IMR-90 (cell line): ENCODE measurements at regions not wholly inside any gene's neighbourhood (a gene's known extent, or its start where the extent isn't known, plus 50 kb on each side); places are given as distances from the start of the nearest gene placed in this dataset.

Source experiments
- ATAC-seq: fragments of 200-7000 bp; cut with Tn5 transposase; 2 replicates; pipeline ENCODE4 v1.9.1; 2020; ENCODE audit warnings: low read depth, mild to moderate bottlenecking, moderate library complexity
- BruUV-seq: library from RNA; stranded (reverse); fragments of 400-500 nt; replicated peaks from 2 replicates; lab custom pipeline; 2021; lab: Mats Ljungman, UMichigan
- CTCF ChIA-PET: fragments of 300-600 bp; formaldehyde crosslinking; extraction: SDS; loops from one replicate; lab custom pipeline; 2021; ENCODE audit warnings: antibody characterized with exemption; lab: Yijun Ruan, JAX
- POLR2A ChIA-PET: fragments of 300-600 bp; sonication (Branson Sonifier 250); formaldehyde crosslinking; loops from one replicate; lab custom pipeline; 2022; ENCODE audit warnings: antibody characterized with exemption; ENCODE audit not compliant: unreplicated experiment; lab: Charles Lee
- DNase-seq: peaks from one replicate; pipeline ENCODE4 v3.0.0; 2013
- H2AFZ ChIP-seq: replicated peaks from 2 replicates; pipeline ENCODE3; 2013; ENCODE audit warnings: low read length, mild to moderate bottlenecking; ENCODE audit not compliant: poor library complexity
- H2AK5ac ChIP-seq: 2 replicates; pipeline ENCODE4 v1.6.1; 2013; ENCODE audit warnings: low read depth, low read length, inconsistent platforms
- H2AK9ac ChIP-seq: replicated peaks from 2 replicates; pipeline ENCODE3; 2013; ENCODE audit warnings: mild to moderate bottlenecking, low read depth, low read length, moderate library complexity; ENCODE audit not compliant: poor library complexity
- H2BK120ac ChIP-seq: 2 replicates; pipeline ENCODE4 v1.6.1; 2013; ENCODE audit warnings: low read depth, low read length, inconsistent platforms
- H2BK15ac ChIP-seq: 3 replicates; pipeline ENCODE4 v1.6.1; 2013; ENCODE audit warnings: low read depth, low read length, inconsistent platforms
- H2BK20ac ChIP-seq: 2 replicates; pipeline ENCODE4 v1.6.1; 2013; ENCODE audit warnings: low read depth, mild to moderate bottlenecking, inconsistent platforms, low read length, moderate library complexity
- H2BK5ac ChIP-seq: 2 replicates; pipeline ENCODE4 v1.6.1; 2013; ENCODE audit warnings: mild to moderate bottlenecking, low read depth, low read length, inconsistent platforms; ENCODE audit not compliant: poor library complexity, severe bottlenecking
- H3K14ac ChIP-seq: replicated peaks from 2 replicates; pipeline ENCODE4 v1.6.1; 2013; ENCODE audit warnings: low read depth, low read length, inconsistent platforms
- H3K18ac ChIP-seq: 2 replicates; pipeline ENCODE4 v1.6.1; 2013; ENCODE audit warnings: low read depth, low read length, control low read depth
- H3K23ac ChIP-seq: 2 replicates; pipeline ENCODE4 v1.6.1; 2013; ENCODE audit warnings: low read depth, low read length, inconsistent platforms
- H3K27ac ChIP-seq: 2 replicates; pipeline ENCODE4 v1.5.1; 2013; ENCODE audit warnings: mild to moderate bottlenecking, control low read depth, low read length; ENCODE audit not compliant: insufficient read depth
- H3K27me3 ChIP-seq: 2 replicates; pipeline ENCODE4 v1.6.1; 2013; ENCODE audit warnings: low read length; ENCODE audit not compliant: control insufficient read depth, insufficient read depth
- H3K36me3 ChIP-seq: 2 replicates; pipeline ENCODE4 v1.6.1; 2013; ENCODE audit warnings: low read length, mixed read lengths; ENCODE audit not compliant: control insufficient read depth, insufficient read depth
- H3K4ac ChIP-seq: 2 replicates; pipeline ENCODE4 v1.6.1; 2013; ENCODE audit warnings: low read depth, low read length, inconsistent platforms
- H3K4me1 ChIP-seq: 2 replicates; pipeline ENCODE4 v1.6.1; 2013; ENCODE audit warnings: low read length, mixed read lengths; ENCODE audit not compliant: control insufficient read depth, insufficient read depth
- H3K4me2 ChIP-seq: 2 replicates; pipeline ENCODE4 v1.6.1; 2013; ENCODE audit warnings: low read depth, mild to moderate bottlenecking, control low read depth, low read length, moderate library complexity
- H3K4me3 ChIP-seq: 2 replicates; pipeline ENCODE4 v1.5.1; 2013; ENCODE audit warnings: low read depth, mild to moderate bottlenecking, control low read depth, low read length, moderate library complexity; ENCODE audit not compliant: insufficient read depth
- H3K56ac ChIP-seq: 2 replicates; pipeline ENCODE4 v1.6.1; 2013; ENCODE audit warnings: low read length, inconsistent platforms; ENCODE audit not compliant: insufficient read depth; ENCODE audit errors: extremely low read depth
- H3K79me1 ChIP-seq, 2 experiments: 2 replicates each; pipeline ENCODE4 v1.6.1; 2013; ENCODE audit warnings: low read length in 2 of 2, inconsistent platforms in 1 of 2, low read depth in 1 of 2
- H3K9ac ChIP-seq: 2 replicates; pipeline ENCODE4 v1.6.1; 2013; ENCODE audit warnings: low read depth, low read length, control low read depth
- H3K9me1 ChIP-seq: 2 replicates; pipeline ENCODE4 v1.6.1; 2013; ENCODE audit warnings: low read length, inconsistent platforms; ENCODE audit not compliant: insufficient read depth
- H3K9me3 ChIP-seq: 2 replicates; pipeline ENCODE4 v1.6.1; 2013; ENCODE audit warnings: low read length; ENCODE audit not compliant: control insufficient read depth, insufficient read depth
- H4K20me1 ChIP-seq: 2 replicates; pipeline ENCODE4 v1.6.1; 2013; ENCODE audit warnings: low read length, inconsistent platforms; ENCODE audit not compliant: insufficient read depth
- H4K5ac ChIP-seq: 2 replicates; pipeline ENCODE4 v1.6.1; 2013; ENCODE audit warnings: mild to moderate bottlenecking, low read depth, low read length, control low read depth
- H4K8ac ChIP-seq, 2 experiments: 2 replicates each; pipeline ENCODE4 v1.6.1; 2013; ENCODE audit warnings: low read depth in 2 of 2, low read length in 2 of 2, control low read depth in 1 of 2, inconsistent platforms in 1 of 2
- H4K91ac ChIP-seq: 2 replicates; pipeline ENCODE4 v1.6.1; 2013; ENCODE audit warnings: low read depth, low read length, inconsistent platforms; ENCODE audit not compliant: insufficient read depth
- WGBS, 2 experiments: methylation state at CpG; one replicate each; pipeline versions ENCODE4 v1.1.5 to v1.1.7; 2013; ENCODE audit warnings: missing lambda C conversion rate in 2 of 2; ENCODE audit not compliant: insufficient read length in 1 of 2; ENCODE audit errors: extremely low coverage in 2 of 2; 5-methylcytosine and 5-hydroxymethylcytosine counted together
- dilution Hi-C: fragments of 300-500 bp; cut with HindIII; formaldehyde crosslinking; loops from one replicate; pipeline ENCODE4 v1.14.3; 2018; ENCODE audit warnings: low sequenced_read_pairs; ENCODE audit not compliant: unreplicated experiment
- in situ Hi-C: fragments of 300-500 bp; cut with MboI; formaldehyde crosslinking; loops from 3 replicates; pipeline ENCODE4 v1.14.3; 2019; ENCODE audit warnings: low sequenced_read_pairs, inconsistent platforms, mixed read lengths
- intact Hi-C: fragments of 100-400 bp; cut with micrococcal nuclease; formaldehyde crosslinking; loops from 2 replicates; pipeline ENCODE4 v1.10.0; 2022
- TF ChIP-seq, protein P1 (sequence below): fragments of 150-350 bp; IDR thresholded peaks from 2 replicates; pipeline ENCODE4 v1.6.1; 2017; ENCODE audit warnings: mild to moderate bottlenecking, antibody characterized with exemption, low read length, low read depth

DNA sequence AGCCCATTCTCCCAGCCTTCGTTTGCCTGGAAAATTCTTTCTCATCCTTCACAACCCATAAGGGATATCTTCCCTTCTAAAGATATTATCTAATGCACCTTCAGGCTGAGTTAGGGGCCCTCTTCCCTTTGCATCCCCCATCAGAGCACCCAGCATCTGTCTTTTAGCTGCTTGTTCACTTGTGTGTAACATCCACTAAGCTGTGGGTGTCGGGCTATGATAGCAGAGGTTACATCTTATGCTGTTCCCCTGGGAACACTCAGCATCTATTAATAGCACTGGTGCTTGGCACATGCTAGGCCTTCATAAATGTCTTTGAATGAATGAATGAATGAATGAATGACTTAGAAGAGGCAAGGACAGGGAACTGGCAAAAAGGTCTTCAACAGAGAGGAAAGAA, 131.8 kb downstream of the NUAK1 start:
- no CpG with 5 or more reads among the region's 2 CpGs for WGBS, 2 experiments

More for the DNA sequence above, 131.8 kb downstream of the NUAK1 start:
- in situ Hi-C loops: no loop called here
- dilution Hi-C loops: no loop called here
- no peak overlapping the region for H3K4me3 ChIP-seq
- no peak overlapping the region for H2BK5ac ChIP-seq
- no peaks in the 10 kb centered on the region; the same call in 1 of the 2 replicates for H3K9me3 ChIP-seq
- ATAC-seq: no peak
- H2BK15ac ChIP-seq: no peak overlapping the region
- no peak overlapping the region for H3K27ac ChIP-seq
- no peaks in the 10 kb centered on the region for H3K9me1 ChIP-seq
- H4K5ac ChIP-seq: no peak overlapping the region
- no TSS peak for BruUV-seq
- POLR2A ChIA-PET: no interaction called here
- H4K20me1 ChIP-seq: no peaks in the 10 kb centered on the region
- no peak overlapping the region for H2AK5ac ChIP-seq
- H2BK120ac ChIP-seq: no peak overlapping the region
- H2AK9ac ChIP-seq: no peak overlapping the region
- H2BK20ac ChIP-seq: no peak overlapping the region
- H3K56ac ChIP-seq: no peak overlapping the region
- peaks cover 3% of the 10 kb centered on the region for H3K4me1 ChIP-seq
- intact Hi-C loops: no loop called here
- CTCF ChIA-PET: no interaction called here
- TF ChIP-seq, protein P1, sequence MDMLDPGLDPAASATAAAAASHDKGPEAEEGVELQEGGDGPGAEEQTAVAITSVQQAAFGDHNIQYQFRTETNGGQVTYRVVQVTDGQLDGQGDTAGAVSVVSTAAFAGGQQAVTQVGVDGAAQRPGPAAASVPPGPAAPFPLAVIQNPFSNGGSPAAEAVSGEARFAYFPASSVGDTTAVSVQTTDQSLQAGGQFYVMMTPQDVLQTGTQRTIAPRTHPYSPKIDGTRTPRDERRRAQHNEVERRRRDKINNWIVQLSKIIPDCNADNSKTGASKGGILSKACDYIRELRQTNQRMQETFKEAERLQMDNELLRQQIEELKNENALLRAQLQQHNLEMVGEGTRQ: no peak
- no peak overlapping the region for H4K8ac ChIP-seq
- no peaks in the 10 kb centered on the region for H3K36me3 ChIP-seq
- no peak overlapping the region for H3K18ac ChIP-seq
- no peak overlapping the region for H3K9ac ChIP-seq
- H3K23ac ChIP-seq: no peak overlapping the region
- H3K4me2 ChIP-seq: no peak overlapping the region
- H3K4ac ChIP-seq: no peak overlapping the region
- H2AFZ ChIP-seq: no peak overlapping the region
- H3K14ac ChIP-seq: no peak overlapping the region
- H4K91ac ChIP-seq: no peak overlapping the region
- H3K27me3 ChIP-seq: no peaks in the 10 kb centered on the region; the same call in 1 of the 2 replicates
- no peak for DNase-seq
- H3K79me1 ChIP-seq: no peaks in the 10 kb centered on the region
